ENCODE measurements at regions not wholly inside any gene's neighbourhood (a gene's known extent, or its start where the extent isn't known, plus 50 kb on each side); places are given as distances from the start of the nearest gene placed in this dataset.

DNA sequence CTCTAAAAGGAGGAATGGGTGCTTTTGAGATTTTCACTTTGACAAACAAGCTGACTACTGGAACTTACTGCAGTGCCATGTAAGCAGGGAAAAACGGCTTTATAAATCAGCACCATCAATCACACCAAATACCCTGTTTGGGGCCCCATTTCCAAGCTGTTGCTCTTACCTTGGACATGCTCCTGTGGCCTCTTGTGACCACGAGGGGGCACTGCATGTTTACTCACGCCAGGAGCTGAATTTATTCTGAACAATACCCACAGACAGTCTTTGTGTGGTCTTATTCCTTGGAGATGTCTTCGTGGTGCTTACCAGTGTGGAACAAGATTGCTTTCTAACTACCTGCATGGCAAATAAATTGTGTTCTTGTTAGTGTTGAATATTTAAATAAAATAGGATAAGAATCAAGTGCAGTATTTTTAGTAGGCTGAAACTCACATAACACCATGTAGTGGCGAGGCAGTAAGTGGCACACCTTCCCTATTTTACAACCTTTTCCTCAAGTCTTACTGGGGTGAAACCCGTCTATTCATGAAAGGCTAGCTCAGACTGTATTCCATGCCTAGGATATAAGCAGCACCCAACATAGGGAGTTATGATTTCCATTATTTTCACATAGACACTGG, 155.5 kb upstream of the NMUR2 start:
- ChIA-PET POLR2A (no interaction called here), CTCF (interaction anchor here (1.2 kb wide), 1 partner anchor 1404 kb away, joined by 5 read pairs; no protein-coding TSS in a partner anchor)
- H3K9me3 ChIP-seq (ENCODE audit: control extremely low read depth in 1 of 3, control insufficient read depth in 2 of 3, insufficient read depth in 1 of 3, low read length in 2 of 3): no peaks in the 10 kb centered on the region
- no peak overlapping the region for H2AFZ ChIP-seq (ENCODE audit: insufficient read depth, low read depth, low read length, poor library complexity, severe bottlenecking)
- no peaks in the 10 kb centered on the region for H3K4me1 Mint-ChIP-seq
- DNase-seq (peak; percentile 7), ATAC-seq (ENCODE audit: low read depth) (no peak)
- no peak overlapping the region for H3K4me3 ChIP-seq (ENCODE audit: control extremely low read depth in 1 of 5, extremely low read depth in 1 of 5, insufficient read depth in 1 of 5, low read depth in 2 of 5, low read length in 4 of 5)
- intact Hi-C loops (cut with micrococcal nuclease): no loop called here
- H3K27ac Mint-ChIP-seq: no peak overlapping the region
- no peaks in the 10 kb centered on the region for H3K79me2 ChIP-seq (ENCODE audit: control insufficient read depth, insufficient read depth, low read length)
- 50% methylated on average over 2 of the region's 6 CpGs for WGBS (ENCODE audit: insufficient coverage)
- H3K9ac ChIP-seq (ENCODE audit: low read length): no peak overlapping the region
- no peaks in the 10 kb centered on the region for H4K20me1 ChIP-seq (ENCODE audit: control insufficient read depth, insufficient read depth, low read length, poor library complexity, severe bottlenecking)
- H3K4me1 ChIP-seq (ENCODE audit: control insufficient read depth in 2 of 2, insufficient read depth in 2 of 2, low read length in 2 of 2): no peaks in the 10 kb centered on the region
- H3K36me3 ChIP-seq (replicated peaks in 1 of 2; ENCODE audit: control extremely low read depth in 1 of 2, control insufficient read depth in 1 of 2, extremely low read depth in 1 of 2, insufficient read depth in 2 of 2, low read length in 1 of 2): no peaks in the 10 kb centered on the region
- TF ChIP-seq EZH2 (IDR thresholded peaks at IDR 0.05; ENCODE audit: borderline replicate concordance, insufficient read depth, low read depth, low read length, poor library complexity, severe bottlenecking) (no peak), CTCF (IDR thresholded peaks at IDR 0.05) (peak; percentile 40)
- no peaks in the 10 kb centered on the region for H3K27me3 Mint-ChIP-seq
- no peak overlapping the region for H3K27ac ChIP-seq (ENCODE audit: low read length in 2 of 2)
- H3K27me3 ChIP-seq (replicated peaks in 1 of 4; ENCODE audit: control extremely low read depth in 1 of 4, control insufficient read depth in 3 of 4, insufficient read depth in 4 of 4, low read length in 3 of 4): no peaks in the 10 kb centered on the region
- H3K9me3 Mint-ChIP-seq (ENCODE audit: insufficient read depth): no peaks in the 10 kb centered on the region
- no peak overlapping the region for H3K4me2 ChIP-seq (replicated peaks; ENCODE audit: low read depth, low read length, poor library complexity, severe bottlenecking)
- no peak overlapping the region for H3K4me3 Mint-ChIP-seq

DNA sequence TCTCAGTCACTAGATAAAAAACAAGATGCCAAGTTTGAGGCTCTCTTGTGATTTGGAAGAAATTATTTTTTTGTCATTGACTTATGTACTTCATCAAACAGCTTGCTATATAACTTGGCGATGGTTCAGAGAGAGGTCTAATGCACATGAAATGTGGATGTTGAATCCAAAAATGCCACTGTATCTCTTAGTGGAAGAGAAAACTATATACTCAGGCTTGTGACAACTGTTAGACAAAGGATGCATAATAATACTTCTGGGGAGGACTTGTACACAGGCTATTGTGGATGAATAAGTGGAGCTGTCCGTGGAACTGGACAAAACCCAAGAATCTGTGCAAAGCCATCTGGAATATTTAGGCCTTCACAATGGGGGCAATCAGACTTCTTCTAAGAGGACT, 162.9 kb upstream of the NMUR2 start:
- Mint-ChIP-seq H3K9me3 (ENCODE audit: insufficient read depth) (no peaks in the 10 kb centered on the region), H3K27ac (no peak overlapping the region), H3K27me3 (no peaks in the 10 kb centered on the region), H3K4me1 (no peaks in the 10 kb centered on the region), H3K4me3 (no peak overlapping the region)
- ChIA-PET CTCF (no interaction called here), POLR2A (no interaction called here)
- intact Hi-C loops (cut with micrococcal nuclease): no loop called here
- TF ChIP-seq EZH2 (IDR thresholded peaks at IDR 0.05; ENCODE audit: borderline replicate concordance, insufficient read depth, low read depth, low read length, poor library complexity, severe bottlenecking): no peak
- no peak for TF ChIP-seq CTCF (IDR thresholded peaks at IDR 0.05)
- Histone ChIP-seq H3K4me2 (replicated peaks; ENCODE audit: low read depth, low read length, poor library complexity, severe bottlenecking) (no peak overlapping the region), H2AFZ (ENCODE audit: insufficient read depth, low read depth, low read length, poor library complexity, severe bottlenecking) (no peak overlapping the region), H3K9me3 (ENCODE audit: control extremely low read depth in 1 of 3, control insufficient read depth in 2 of 3, insufficient read depth in 1 of 3, low read length in 2 of 3) (peaks cover 0 to 3% (median 0%) of the 10 kb centered on the region in 3 donors), H3K79me2 (ENCODE audit: control insufficient read depth, insufficient read depth, low read length) (no peaks in the 10 kb centered on the region), H3K4me1 (ENCODE audit: control insufficient read depth in 2 of 2, insufficient read depth in 2 of 2, low read length in 2 of 2) (no peaks in the 10 kb centered on the region), H3K4me3 (ENCODE audit: control extremely low read depth in 1 of 5, extremely low read depth in 1 of 5, insufficient read depth in 1 of 5, low read depth in 2 of 5, low read length in 4 of 5) (no peak overlapping the region), H4K20me1 (ENCODE audit: control insufficient read depth, insufficient read depth, low read length, poor library complexity, severe bottlenecking) (no peaks in the 10 kb centered on the region), H3K27me3 (replicated peaks in 1 of 4; ENCODE audit: control extremely low read depth in 1 of 4, control insufficient read depth in 3 of 4, insufficient read depth in 4 of 4, low read length in 3 of 4) (no peaks in the 10 kb centered on the region), H3K27ac (ENCODE audit: low read length in 2 of 2) (no peak overlapping the region), H3K9ac (ENCODE audit: low read length) (no peak overlapping the region), H3K36me3 (replicated peaks in 1 of 2; ENCODE audit: control extremely low read depth in 1 of 2, control insufficient read depth in 1 of 2, extremely low read depth in 1 of 2, insufficient read depth in 2 of 2, low read length in 1 of 2) (no peaks in the 10 kb centered on the region)
- 82% methylated on average over 1 of the region's 2 CpGs for WGBS (ENCODE audit: insufficient coverage)
- no peak for ATAC-seq (ENCODE audit: low read depth)
- no peak for DNase-seq
